B cell (primary cell): ENCODE measurements at regions not wholly inside any gene's neighbourhood (a gene's known extent, or its start where the extent isn't known, plus 50 kb on each side); places are given as distances from the start of the nearest gene placed in this dataset.

Experiments
- ATAC-seq: fragments of 200-7000 bp; cut with Tn5 transposase; one replicate; pipeline ENCODE4 v1.10.0; 2021; ENCODE audit warnings: low read depth, mild to moderate bottlenecking, moderate number of reproducible peaks, moderate library complexity
- CTCF ChIA-PET: fragments of 350-600 bp; sonication (Branson Sonifier 250); formaldehyde crosslinking; loops from one replicate; lab custom pipeline; 2021; ENCODE audit warnings: antibody characterized with exemption, inconsistent platforms; lab: Charles Lee
- POLR2A ChIA-PET: fragments of 350-600 bp; sonication (Branson Sonifier 250); formaldehyde crosslinking; loops from one replicate; lab custom pipeline; 2021; ENCODE audit warnings: antibody characterized with exemption; lab: Charles Lee
- DNase-seq: peaks from one replicate; pipeline ENCODE4 v3.0.0; 2013
- H2AFZ ChIP-seq: 2 replicates; pipeline ENCODE4 v1.6.1; 2012; ENCODE audit warnings: mild to moderate bottlenecking, low read depth, low read length; ENCODE audit not compliant: insufficient read depth, poor library complexity, severe bottlenecking
- H3K27ac ChIP-seq, 2 donors: 1 replicate in 1 of 2; 2 replicates in 1 of 2; pipeline ENCODE4 v1.5.1; 2012 to 2013; ENCODE audit warnings: low read length in 2 of 2, mild to moderate bottlenecking in 2 of 2, moderate library complexity in 1 of 2
- H3K27me3 ChIP-seq, 4 experiments: fragments of 200-600 bp in 1 of 4; sonication (generic) in 1 of 4; replicated peaks in 1 of 4; 1 replicate in 2 of 4; 2 replicates in 2 of 4; pipeline versions ENCODE4 v1.6.1 to v1.7.0; 2013 to 2016; ENCODE audit warnings: low read length in 3 of 4, mild to moderate bottlenecking in 2 of 4, mixed read lengths in 1 of 4, moderate library complexity in 1 of 4; ENCODE audit not compliant: insufficient read depth in 4 of 4, control insufficient read depth in 3 of 4; ENCODE audit errors: control extremely low read depth in 1 of 4
- H3K36me3 ChIP-seq, 2 experiments: replicated peaks in 1 of 2; 1 replicate in 1 of 2; 2 replicates in 1 of 2; pipeline versions ENCODE4 v1.6.1 to v1.7.1; 2013; ENCODE audit warnings: low read length in 1 of 2; ENCODE audit not compliant: insufficient read depth in 2 of 2, control insufficient read depth in 1 of 2; ENCODE audit errors: control extremely low read depth in 1 of 2, extremely low read depth in 1 of 2
- H3K4me1 ChIP-seq, 2 donors: fragments of 200-600 bp in 1 of 2; sonication (generic) in 1 of 2; 1 replicate in 1 of 2; 2 replicates in 1 of 2; pipeline versions ENCODE4 v1.5.1 to v1.6.1; 2013 to 2017; ENCODE audit warnings: low read length in 2 of 2; ENCODE audit not compliant: control insufficient read depth in 2 of 2, insufficient read depth in 2 of 2
- H3K4me2 ChIP-seq: replicated peaks from 2 replicates; pipeline ENCODE3; 2012; ENCODE audit warnings: mild to moderate bottlenecking, low read depth, low read length; ENCODE audit not compliant: poor library complexity, severe bottlenecking
- H3K4me3 ChIP-seq, 5 experiments: fragments of 200-600 bp in 1 of 5; sonication (generic) in 1 of 5; 1 replicate in 3 of 5; 2 replicates in 2 of 5; pipeline versions ENCODE4 v1.5.1 to v1.7.0; 2011 to 2016; ENCODE audit warnings: low read length in 4 of 5, mild to moderate bottlenecking in 4 of 5, low read depth in 2 of 5, control low read depth in 1 of 5, moderate library complexity in 1 of 5; ENCODE audit not compliant: insufficient read depth in 1 of 5; ENCODE audit errors: control extremely low read depth in 1 of 5, extremely low read depth in 1 of 5
- H3K79me2 ChIP-seq: fragments of 200-600 bp; sonication (generic); one replicate; pipeline ENCODE4 v1.6.0; 2016; ENCODE audit warnings: low read length; ENCODE audit not compliant: control insufficient read depth, insufficient read depth
- H3K9ac ChIP-seq: fragments of 200-600 bp; sonication (generic); 2 replicates; pipeline ENCODE4 v1.6.1; 2017; ENCODE audit warnings: mild to moderate bottlenecking, low read length, moderate library complexity
- H3K9me3 ChIP-seq, 3 donors: one replicate each; pipeline versions ENCODE4 v1.6.1 to v1.7.1; 2013; ENCODE audit warnings: low read length in 2 of 3; ENCODE audit not compliant: control insufficient read depth in 2 of 3, insufficient read depth in 1 of 3; ENCODE audit errors: control extremely low read depth in 1 of 3
- H4K20me1 ChIP-seq: 2 replicates; pipeline ENCODE4 v1.6.0; 2012; ENCODE audit warnings: mild to moderate bottlenecking, low read length; ENCODE audit not compliant: insufficient read depth, control insufficient read depth, poor library complexity, severe bottlenecking
- H3K27ac Mint-ChIP-seq: one replicate; pipeline ENCODE4 v1.8.0; 2021; ENCODE audit warnings: mixed read lengths
- H3K27me3 Mint-ChIP-seq: one replicate; pipeline ENCODE4 v1.8.0; 2021; ENCODE audit warnings: mixed read lengths
- H3K4me1 Mint-ChIP-seq: one replicate; pipeline ENCODE4 v1.8.0; 2021; ENCODE audit warnings: mixed read lengths
- H3K4me3 Mint-ChIP-seq: one replicate; pipeline ENCODE4 v1.8.0; 2021; ENCODE audit warnings: mixed read lengths
- H3K9me3 Mint-ChIP-seq: one replicate; pipeline ENCODE4 v1.8.0; 2022; ENCODE audit warnings: mixed read lengths; ENCODE audit not compliant: insufficient read depth
- EZH2 ChIP-seq: IDR thresholded peaks from 2 replicates; pipeline ENCODE4 v1.6.1; 2012; ENCODE audit warnings: borderline replicate concordance, low read depth, mild to moderate bottlenecking, moderate library complexity, low read length; ENCODE audit not compliant: insufficient read depth, poor library complexity, severe bottlenecking
- WGBS: methylation state at CpG from one replicate; pipeline ENCODE4 v1.1.5; 2013; ENCODE audit warnings: missing lambda C conversion rate; ENCODE audit not compliant: insufficient coverage; 5-methylcytosine and 5-hydroxymethylcytosine counted together
- intact Hi-C: fragments of 100-400 bp; cut with micrococcal nuclease; formaldehyde crosslinking; loops from one replicate; pipeline ENCODE4 v1.10.0; 2022
- TF ChIP-seq, protein P1 (sequence below): fragments of 200-600 bp; IDR thresholded peaks from one replicate; pipeline ENCODE4 v1.8.0; 2022; ENCODE audit warnings: antibody characterized with exemption, mild to moderate bottlenecking

DNA sequence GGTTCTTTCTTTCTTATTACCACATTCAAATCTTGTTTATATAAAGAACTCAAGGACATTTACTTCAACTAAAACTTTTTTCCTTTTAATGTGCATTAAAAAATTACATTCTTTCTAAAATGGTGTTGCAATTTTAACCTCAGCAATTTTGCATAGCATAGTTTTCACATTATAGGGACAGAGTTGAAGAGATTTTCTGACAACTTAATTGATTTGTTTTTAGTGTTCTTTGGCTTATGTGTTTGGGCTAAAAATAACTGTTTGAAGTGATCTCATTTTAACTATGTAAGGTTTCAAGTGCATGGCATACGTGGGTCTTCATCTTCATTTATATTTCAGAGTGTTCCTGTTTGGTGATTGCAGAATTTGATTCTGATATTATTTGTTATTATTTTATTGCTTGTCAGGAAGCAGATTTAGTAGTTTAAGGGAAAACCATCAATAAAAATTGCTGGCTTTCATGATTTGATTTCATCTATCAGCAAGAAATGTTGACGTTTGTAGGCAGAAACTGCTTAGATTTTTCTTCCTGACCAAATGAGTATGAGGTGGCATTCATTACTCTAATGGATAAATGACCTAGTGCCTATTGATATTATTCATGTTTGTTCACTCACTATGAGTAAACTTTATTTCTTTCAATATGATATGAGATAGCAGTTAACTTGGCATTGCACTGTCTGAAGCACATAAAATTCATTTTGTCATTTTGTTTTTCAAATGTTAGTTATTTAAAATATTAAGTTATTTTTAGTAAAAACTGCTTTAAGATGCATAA lies 398.4 kb downstream of the NUP35 start:
- ChIA-PET CTCF (no interaction called here), POLR2A (no interaction called here)
- no peaks in the 10 kb centered on the region for H3K4me1 Mint-ChIP-seq
- no peak overlapping the region for H2AFZ ChIP-seq
- peaks cover 3% of the 10 kb centered on the region for H3K9me3 Mint-ChIP-seq
- no peak overlapping the region for H3K4me3 ChIP-seq
- no peak overlapping the region for H3K9ac ChIP-seq
- no peak for ATAC-seq
- no peak for TF ChIP-seq EZH2
- H3K9me3 ChIP-seq: no peaks in the 10 kb centered on the region
- intact Hi-C loops: no loop called here
- no peaks in the 10 kb centered on the region for H3K4me1 ChIP-seq
- H3K4me3 Mint-ChIP-seq: no peak overlapping the region
- no peak overlapping the region for H3K27ac ChIP-seq
- DNase-seq: no peak
- H3K36me3 ChIP-seq: no peaks in the 10 kb centered on the region
- no peak overlapping the region for H3K4me2 ChIP-seq
- no peak overlapping the region for H3K27ac Mint-ChIP-seq
- no peaks in the 10 kb centered on the region for H3K27me3 Mint-ChIP-seq
- WGBS: no CpG with 5 or more reads among the region's 2 CpGs
- no peaks in the 10 kb centered on the region for H4K20me1 ChIP-seq
- no peaks in the 10 kb centered on the region for H3K79me2 ChIP-seq
- H3K27me3 ChIP-seq: no peaks in the 10 kb centered on the region

DNA sequence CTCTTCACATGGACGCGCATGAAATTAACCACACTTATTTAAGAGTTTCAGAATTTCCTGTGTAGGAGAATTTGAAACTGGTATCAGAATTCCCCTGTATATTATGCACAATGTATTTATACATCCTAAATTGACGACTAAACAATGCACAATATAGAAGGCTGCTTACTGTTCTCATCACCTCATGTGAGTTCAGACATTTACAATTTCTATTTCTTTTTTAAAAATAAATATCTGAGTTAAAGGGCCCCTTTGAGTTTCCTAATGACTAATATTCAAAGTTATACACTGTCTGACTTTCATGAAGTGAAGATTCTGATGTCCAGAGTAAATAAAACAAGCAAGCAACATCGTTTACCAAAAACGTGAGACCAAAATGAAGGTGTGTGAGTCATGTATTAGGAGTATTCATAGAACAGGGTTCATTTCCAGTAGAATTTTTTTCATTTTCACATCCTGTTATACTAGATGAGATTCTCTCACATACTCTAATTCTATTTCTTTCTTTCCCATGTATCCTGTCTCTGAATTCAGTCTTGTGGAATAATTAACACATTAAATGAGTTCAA lies 406.2 kb downstream of the NUP35 start:
- no peak overlapping the region for H3K4me3 Mint-ChIP-seq
- no peak for TF ChIP-seq EZH2
- TF ChIP-seq, protein P1, sequence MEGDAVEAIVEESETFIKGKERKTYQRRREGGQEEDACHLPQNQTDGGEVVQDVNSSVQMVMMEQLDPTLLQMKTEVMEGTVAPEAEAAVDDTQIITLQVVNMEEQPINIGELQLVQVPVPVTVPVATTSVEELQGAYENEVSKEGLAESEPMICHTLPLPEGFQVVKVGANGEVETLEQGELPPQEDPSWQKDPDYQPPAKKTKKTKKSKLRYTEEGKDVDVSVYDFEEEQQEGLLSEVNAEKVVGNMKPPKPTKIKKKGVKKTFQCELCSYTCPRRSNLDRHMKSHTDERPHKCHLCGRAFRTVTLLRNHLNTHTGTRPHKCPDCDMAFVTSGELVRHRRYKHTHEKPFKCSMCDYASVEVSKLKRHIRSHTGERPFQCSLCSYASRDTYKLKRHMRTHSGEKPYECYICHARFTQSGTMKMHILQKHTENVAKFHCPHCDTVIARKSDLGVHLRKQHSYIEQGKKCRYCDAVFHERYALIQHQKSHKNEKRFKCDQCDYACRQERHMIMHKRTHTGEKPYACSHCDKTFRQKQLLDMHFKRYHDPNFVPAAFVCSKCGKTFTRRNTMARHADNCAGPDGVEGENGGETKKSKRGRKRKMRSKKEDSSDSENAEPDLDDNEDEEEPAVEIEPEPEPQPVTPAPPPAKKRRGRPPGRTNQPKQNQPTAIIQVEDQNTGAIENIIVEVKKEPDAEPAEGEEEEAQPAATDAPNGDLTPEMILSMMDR: no peak
- H3K79me2 ChIP-seq: no peaks in the 10 kb centered on the region
- intact Hi-C loops: no loop called here
- no peaks in the 10 kb centered on the region for H3K4me1 Mint-ChIP-seq
- DNase-seq: no peak
- H3K27me3 ChIP-seq: no peaks in the 10 kb centered on the region
- H3K27ac ChIP-seq: no peak overlapping the region
- H3K27me3 Mint-ChIP-seq: no peaks in the 10 kb centered on the region
- no peak overlapping the region for H3K9ac ChIP-seq
- H3K4me3 ChIP-seq: no peak overlapping the region
- ATAC-seq: no peak
- no peaks in the 10 kb centered on the region for H4K20me1 ChIP-seq
- H2AFZ ChIP-seq: no peak overlapping the region
- H3K4me2 ChIP-seq: no peak overlapping the region
- ChIA-PET POLR2A (no interaction called here), CTCF (no interaction called here)
- H3K36me3 ChIP-seq: no peaks in the 10 kb centered on the region
- H3K27ac Mint-ChIP-seq: no peak overlapping the region
- no CpG with 5 or more reads among the region's 5 CpGs for WGBS
- H3K9me3 Mint-ChIP-seq: peaks cover 3% of the 10 kb centered on the region
- no peaks in the 10 kb centered on the region for H3K4me1 ChIP-seq
- H3K9me3 ChIP-seq: no peaks in the 10 kb centered on the region
